ENCODE measurements at regions not wholly inside any gene's neighbourhood (a gene's known extent, or its start where the extent isn't known, plus 50 kb on each side); places are given as distances from the start of the nearest gene placed in this dataset.

DNA sequence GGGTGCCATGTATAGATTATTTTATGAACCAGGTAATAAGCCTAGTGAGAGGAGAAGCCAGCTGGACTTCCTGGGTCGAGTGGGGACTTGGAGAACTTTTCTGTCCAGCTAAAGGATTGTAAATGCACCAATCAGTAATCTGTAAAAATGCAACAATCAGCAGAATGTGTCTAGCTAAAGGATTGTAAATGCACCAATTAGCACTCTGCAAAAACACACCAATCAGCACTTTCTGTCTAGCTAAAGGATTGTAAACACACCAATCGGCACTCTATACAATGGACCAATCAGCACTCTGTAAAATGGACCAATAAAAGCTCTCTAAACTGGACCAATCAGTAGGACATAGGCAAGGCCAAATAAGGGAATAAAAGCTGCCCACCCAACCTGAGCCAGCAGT is 392.9 kb downstream of the KDM5D start:
- intact Hi-C loops (cut with DNase I) = no loop called here
- 64% methylated on average over 2 of the region's 2 CpGs for WGBS
- TF ChIP-seq POLR2AphosphoS5 (IDR thresholded peaks at IDR 0.05) (no peak), CTCF (IDR thresholded peaks at IDR 0.05) (no peak), POLR2A (IDR thresholded peaks at IDR 0.05) (no peak)
- no peaks in the 10 kb centered on the region for H3K4me1 ChIP-seq (replicated peaks)
- no peak overlapping the region for H3K27ac ChIP-seq
- H3K27me3 ChIP-seq (replicated peaks; ENCODE audit: insufficient read depth) = no peaks in the 10 kb centered on the region
- H3K4me3 ChIP-seq = no peak overlapping the region
- H3K9me3 ChIP-seq = no peaks in the 10 kb centered on the region
- H3K36me3 ChIP-seq = no peaks in the 10 kb centered on the region
- no peak for DNase-seq (ENCODE audit: low spot score)

DNA sequence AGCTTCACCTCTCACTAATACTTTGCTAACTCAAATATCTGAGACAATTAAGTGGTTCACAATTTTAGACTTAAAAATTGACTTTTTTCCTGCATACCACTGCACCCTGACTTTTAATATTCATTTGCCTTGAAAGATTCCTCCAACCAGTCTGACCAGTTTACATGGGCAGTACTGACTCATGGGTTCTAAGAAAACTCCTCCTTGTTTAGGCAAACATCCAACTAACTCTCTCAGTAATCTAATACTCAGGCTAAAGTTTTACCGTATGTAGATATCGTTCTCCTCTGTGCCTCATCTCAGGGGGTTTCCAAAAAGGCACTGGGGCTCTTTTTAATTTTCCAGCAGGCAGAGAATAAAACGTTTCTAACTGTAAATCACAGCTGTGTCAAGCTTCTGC is 422.8 kb downstream of the KDM5D start:
- TF ChIP-seq POLR2AphosphoS5 (IDR thresholded peaks at IDR 0.05) (no peak), CTCF (IDR thresholded peaks at IDR 0.05) (no peak), POLR2A (IDR thresholded peaks at IDR 0.05) (no peak)
- intact Hi-C loops (cut with DNase I) = no loop called here
- 32% methylated on average over 3 of the region's 3 CpGs for WGBS

DNA sequence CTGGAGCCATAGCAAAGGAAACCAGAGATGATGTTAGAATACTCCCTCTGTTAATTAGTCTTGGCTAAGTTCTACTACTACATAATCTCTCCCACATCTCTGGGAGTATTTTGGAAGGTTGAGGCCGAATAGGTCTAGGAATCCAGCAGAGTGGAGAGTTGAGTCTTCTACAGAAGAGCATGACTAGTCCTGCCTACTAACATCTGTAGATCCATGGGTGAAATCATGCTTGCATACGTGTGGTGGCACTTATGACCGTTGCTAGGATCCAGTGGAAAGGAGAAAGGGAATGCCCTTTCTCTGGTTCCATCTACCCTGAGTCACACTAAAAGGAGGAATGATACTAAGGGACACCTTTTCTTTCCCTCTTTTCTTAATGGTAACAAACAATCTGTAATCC is 425.4 kb downstream of the KDM5D start:
- no peaks in the 10 kb centered on the region for H3K4me1 ChIP-seq (replicated peaks)
- H3K27ac ChIP-seq = no peak overlapping the region
- no peaks in the 10 kb centered on the region for H3K27me3 ChIP-seq (replicated peaks; ENCODE audit: insufficient read depth)
- no peaks in the 10 kb centered on the region for H3K9me3 ChIP-seq
- no peaks in the 10 kb centered on the region for H3K36me3 ChIP-seq
- TF ChIP-seq POLR2AphosphoS5 (IDR thresholded peaks at IDR 0.05) = no peak
- TF ChIP-seq CTCF (IDR thresholded peaks at IDR 0.05) = no peak
- TF ChIP-seq POLR2A (IDR thresholded peaks at IDR 0.05) = no peak
- WGBS = 91% methylated on average over 3 of the region's 3 CpGs
- no peak for DNase-seq (ENCODE audit: low spot score)
- H3K4me3 ChIP-seq = no peak overlapping the region
- intact Hi-C loops (cut with DNase I) = no loop called here

More for the DNA sequence above, 422.8 kb downstream of the KDM5D start:
- peak; percentile 7 for DNase-seq (ENCODE audit: low spot score)
- Histone ChIP-seq H3K4me3 (no peak overlapping the region), H3K4me1 (replicated peaks) (no peaks in the 10 kb centered on the region), H3K36me3 (no peaks in the 10 kb centered on the region), H3K27me3 (replicated peaks; ENCODE audit: insufficient read depth) (no peaks in the 10 kb centered on the region), H3K9me3 (no peaks in the 10 kb centered on the region), H3K27ac (no peak overlapping the region)

DNA sequence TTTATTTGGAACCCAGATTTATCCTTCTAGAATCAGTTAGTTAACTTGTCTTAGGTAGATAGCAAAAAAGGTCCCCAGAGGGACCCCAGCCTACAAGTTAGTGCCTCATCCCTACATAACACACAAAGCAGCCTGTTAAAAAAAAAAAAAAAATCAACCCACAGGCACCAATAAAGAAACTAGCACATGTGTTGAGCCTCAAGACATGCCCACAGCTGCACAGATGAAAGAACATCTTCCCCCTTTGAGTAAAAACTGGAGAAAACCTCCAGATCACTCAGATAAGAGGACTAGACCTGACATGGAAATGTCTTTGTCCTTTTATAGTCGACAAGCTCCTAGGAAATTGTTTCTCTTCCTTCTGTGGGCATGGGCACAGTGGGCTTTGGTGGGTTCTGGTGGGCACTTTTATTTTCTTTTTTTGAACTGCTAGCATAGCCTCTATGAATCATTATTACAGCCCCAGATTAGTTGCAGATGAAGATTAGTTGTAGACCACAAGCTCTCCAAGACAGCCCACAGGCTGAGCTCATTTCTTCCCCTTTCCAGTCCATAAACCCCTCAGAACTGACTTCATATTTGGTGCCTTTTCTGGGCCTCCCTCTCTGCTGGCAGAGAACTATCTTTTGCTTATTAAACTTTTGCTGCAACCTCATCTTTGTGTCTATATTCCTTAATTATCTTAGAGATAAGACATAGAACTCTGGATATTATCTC is 427.1 kb downstream of the KDM5D start:
- no peak for TF ChIP-seq CTCF (IDR thresholded peaks at IDR 0.05)
- no peak for TF ChIP-seq POLR2AphosphoS5 (IDR thresholded peaks at IDR 0.05)
- TF ChIP-seq POLR2A (IDR thresholded peaks at IDR 0.05) = no peak
- Histone ChIP-seq H3K9me3 (no peaks in the 10 kb centered on the region), H3K27ac (no peak overlapping the region), H3K36me3 (no peaks in the 10 kb centered on the region), H3K4me3 (no peak overlapping the region), H3K27me3 (replicated peaks; ENCODE audit: insufficient read depth) (no peaks in the 10 kb centered on the region), H3K4me1 (replicated peaks) (no peaks in the 10 kb centered on the region)
- intact Hi-C loops (cut with DNase I) = no loop called here
- 60% methylated on average over 1 of the region's 1 CpG for WGBS
- no peak for DNase-seq (ENCODE audit: low spot score)

- no peaks in the 10 kb centered on the region for H3K4me1 ChIP-seq (replicated peaks)
- no peak overlapping the region for H3K27ac ChIP-seq
- H3K27me3 ChIP-seq (replicated peaks; ENCODE audit: insufficient read depth) = no peaks in the 10 kb centered on the region
- H3K36me3 ChIP-seq = no peaks in the 10 kb centered on the region
- H3K4me3 ChIP-seq = no peak overlapping the region
- TF ChIP-seq CTCF (IDR thresholded peaks at IDR 0.05) (no peak), POLR2A (IDR thresholded peaks at IDR 0.05) (no peak), POLR2AphosphoS5 (IDR thresholded peaks at IDR 0.05) (no peak)
- no peaks in the 10 kb centered on the region for H3K9me3 ChIP-seq
- DNase-seq (ENCODE audit: low spot score) = no peak
- intact Hi-C loops (cut with DNase I) = no loop called here
Measured at GRCh38 chrY:19307627-19308026, 436.9 kb downstream of the KDM5D start.
